Natural killer cell (primary cell): ENCODE measurements at regions not wholly inside any gene's neighbourhood (a gene's known extent, or its start where the extent isn't known, plus 50 kb on each side); places are given as distances from the start of the nearest gene placed in this dataset.

Source experiments
- ATAC-seq, 3 donors: fragments of 150-1000 bp in 2 of 3; fragments of 200-7000 bp in 1 of 3; cut with Tn5 transposase; 1 replicate in 1 of 3; 2 replicates in 2 of 3; pipeline ENCODE4 v1.10.0; 2021; ENCODE audit warnings: mild to moderate bottlenecking in 2 of 3, moderate library complexity in 2 of 3
- DNase-seq, 2 donors: peaks; one replicate each; pipeline versions ENCODE4 v3.0.0 to v3.0.0-alpha.2; 2013 to 2021; ENCODE audit warnings: mixed read lengths in 1 of 2
- H3K27ac ChIP-seq: one replicate; pipeline ENCODE4 v1.5.1; 2013; ENCODE audit warnings: mild to moderate bottlenecking, low read length
- H3K27me3 ChIP-seq: one replicate; pipeline ENCODE4 v1.6.1; 2013; ENCODE audit warnings: low read length; ENCODE audit not compliant: control insufficient read depth, insufficient read depth
- H3K36me3 ChIP-seq: one replicate; pipeline ENCODE4 v1.6.1; 2013; ENCODE audit warnings: low read length; ENCODE audit not compliant: control insufficient read depth, insufficient read depth
- H3K4me1 ChIP-seq: one replicate; pipeline ENCODE4 v1.6.1; 2013; ENCODE audit warnings: low read length; ENCODE audit not compliant: control insufficient read depth, insufficient read depth
- H3K4me3 ChIP-seq: one replicate; pipeline ENCODE4 v1.5.1; 2013; ENCODE audit warnings: low read length
- H3K9me3 ChIP-seq: one replicate; pipeline ENCODE4 v1.6.1; 2013; ENCODE audit warnings: low read length; ENCODE audit not compliant: control insufficient read depth, insufficient read depth
- H3K27ac Mint-ChIP-seq, 2 donors: one replicate each; pipeline ENCODE4 v1.8.0; 2022; ENCODE audit warnings: mild to moderate bottlenecking in 2 of 2, mixed read lengths in 2 of 2, moderate library complexity in 1 of 2
- H3K27me3 Mint-ChIP-seq, 2 donors: one replicate each; pipeline ENCODE4 v1.8.0; 2022; ENCODE audit warnings: low read depth in 2 of 2, mixed read lengths in 2 of 2
- H3K36me3 Mint-ChIP-seq: one replicate; pipeline ENCODE4 v1.8.0; 2022; ENCODE audit warnings: mixed read lengths
- H3K4me1 Mint-ChIP-seq, 2 donors: one replicate each; pipeline ENCODE4 v1.8.0; 2022; ENCODE audit warnings: mixed read lengths in 2 of 2
- H3K4me3 Mint-ChIP-seq: one replicate; pipeline ENCODE4 v1.8.0; 2022; ENCODE audit warnings: mild to moderate bottlenecking, moderate library complexity, mixed read lengths
- H3K9me3 Mint-ChIP-seq, 2 donors: one replicate each; pipeline ENCODE4 v1.8.0; 2022; ENCODE audit warnings: mixed read lengths in 2 of 2
- WGBS: methylation state at CpG from one replicate; pipeline ENCODE4 v1.1.7; 2013; ENCODE audit warnings: missing lambda C conversion rate; ENCODE audit not compliant: insufficient coverage; 5-methylcytosine and 5-hydroxymethylcytosine counted together
- intact Hi-C: fragments of 100-400 bp; cut with micrococcal nuclease; formaldehyde crosslinking; loops from one replicate; pipeline ENCODE4 v1.14.2; 2022
- TF ChIP-seq, protein P1 (sequence below): fragments of 200-600 bp; IDR thresholded peaks from one replicate; pipeline ENCODE4 v1.8.0; 2022; ENCODE audit warnings: antibody characterized with exemption

DNA sequence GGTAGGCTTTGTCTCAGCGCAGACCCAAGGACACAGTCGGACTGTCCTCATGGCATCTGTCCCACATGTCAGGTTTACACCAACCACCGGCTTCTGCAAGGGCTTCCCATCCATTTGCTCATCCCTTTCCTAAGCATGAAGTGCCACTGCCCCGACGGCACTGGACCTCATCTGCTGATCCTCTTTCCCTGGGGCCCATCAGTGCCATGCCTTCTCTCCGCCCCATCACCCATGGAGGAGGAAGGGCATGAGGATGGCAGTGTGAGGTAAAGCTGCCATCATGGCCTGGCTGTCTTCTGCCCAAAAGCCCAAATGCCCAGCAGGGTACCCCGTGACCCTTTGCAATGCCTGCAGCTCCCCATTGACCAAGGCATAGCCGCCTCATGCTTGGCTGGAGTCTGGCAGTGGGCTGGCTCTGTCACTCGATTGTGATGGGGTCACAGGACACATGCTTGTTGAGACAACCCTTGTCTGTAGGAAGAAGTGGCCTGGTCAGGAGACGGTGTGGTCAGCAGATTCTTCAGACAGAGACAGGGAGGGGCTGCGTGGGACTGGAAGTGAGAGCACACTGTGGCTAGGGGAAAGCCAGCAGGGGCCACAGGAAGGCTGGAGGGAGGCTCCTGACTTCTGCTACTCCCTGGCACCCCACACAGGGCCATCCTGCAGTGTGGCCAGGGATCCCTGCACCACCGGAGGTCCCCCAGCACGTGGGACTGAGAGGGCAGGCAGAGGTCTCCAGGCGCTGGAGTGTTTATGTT is 493.7 kb upstream of the HS6ST1 start:
- Mint-ChIP-seq H3K4me1 (no peaks in the 10 kb centered on the region), H3K4me3 (no peak overlapping the region), H3K36me3 (peaks cover 7% of the 10 kb centered on the region), H3K27ac (no peak overlapping the region), H3K9me3 (no peaks in the 10 kb centered on the region), H3K27me3 (peaks cover 0 to 5% of the 10 kb centered on the region in 2 donors)
- DNase-seq, result no peak
- intact Hi-C loops, result no loop called here
- H3K27ac ChIP-seq, result no peak overlapping the region
- ATAC-seq, result no peak
- no peaks in the 10 kb centered on the region for H3K27me3 ChIP-seq
- WGBS, result 86% methylated on average over 14 of the region's 14 CpGs
- H3K4me3 ChIP-seq, result no peak overlapping the region
- H3K4me1 ChIP-seq, result no peaks in the 10 kb centered on the region
- H3K9me3 ChIP-seq, result peaks cover 3% of the 10 kb centered on the region
- TF ChIP-seq, protein P1, sequence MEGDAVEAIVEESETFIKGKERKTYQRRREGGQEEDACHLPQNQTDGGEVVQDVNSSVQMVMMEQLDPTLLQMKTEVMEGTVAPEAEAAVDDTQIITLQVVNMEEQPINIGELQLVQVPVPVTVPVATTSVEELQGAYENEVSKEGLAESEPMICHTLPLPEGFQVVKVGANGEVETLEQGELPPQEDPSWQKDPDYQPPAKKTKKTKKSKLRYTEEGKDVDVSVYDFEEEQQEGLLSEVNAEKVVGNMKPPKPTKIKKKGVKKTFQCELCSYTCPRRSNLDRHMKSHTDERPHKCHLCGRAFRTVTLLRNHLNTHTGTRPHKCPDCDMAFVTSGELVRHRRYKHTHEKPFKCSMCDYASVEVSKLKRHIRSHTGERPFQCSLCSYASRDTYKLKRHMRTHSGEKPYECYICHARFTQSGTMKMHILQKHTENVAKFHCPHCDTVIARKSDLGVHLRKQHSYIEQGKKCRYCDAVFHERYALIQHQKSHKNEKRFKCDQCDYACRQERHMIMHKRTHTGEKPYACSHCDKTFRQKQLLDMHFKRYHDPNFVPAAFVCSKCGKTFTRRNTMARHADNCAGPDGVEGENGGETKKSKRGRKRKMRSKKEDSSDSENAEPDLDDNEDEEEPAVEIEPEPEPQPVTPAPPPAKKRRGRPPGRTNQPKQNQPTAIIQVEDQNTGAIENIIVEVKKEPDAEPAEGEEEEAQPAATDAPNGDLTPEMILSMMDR, result no peak
- H3K36me3 ChIP-seq, result no peaks in the 10 kb centered on the region

DNA sequence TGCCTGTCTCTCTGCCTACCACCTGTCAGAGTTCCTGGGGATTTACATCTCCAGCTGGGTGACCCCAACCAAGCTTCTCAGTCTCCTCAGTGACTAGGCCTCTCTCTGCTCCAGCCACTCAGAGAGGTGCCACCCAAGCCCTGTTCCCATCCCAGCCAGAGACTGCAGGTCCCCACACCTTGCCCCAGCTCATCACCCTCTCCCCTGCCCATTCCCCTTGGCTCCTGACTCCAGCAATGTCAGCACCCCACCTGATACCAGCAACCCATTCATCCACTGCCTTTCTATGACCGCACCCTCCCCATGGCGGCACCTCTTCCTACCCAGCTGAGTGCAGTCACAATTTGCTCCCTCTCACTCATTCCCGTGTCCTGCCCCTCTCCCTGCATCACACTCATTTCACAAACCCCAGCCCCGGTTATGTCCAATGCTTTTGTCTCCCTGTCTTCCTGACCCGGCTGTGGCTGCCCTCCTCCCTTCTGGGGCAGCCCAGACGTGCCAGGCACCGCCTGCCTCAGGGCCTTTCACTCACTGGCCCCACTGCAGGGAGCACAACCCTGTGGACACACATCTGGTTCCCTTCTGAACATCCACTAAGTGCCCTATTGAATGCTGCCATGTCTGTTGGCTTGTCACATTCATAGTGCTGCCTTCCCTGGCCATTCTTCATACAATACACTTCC is 494.8 kb upstream of the HS6ST1 start:
- no peak overlapping the region for H3K27ac ChIP-seq
- no peaks in the 10 kb centered on the region for H3K36me3 ChIP-seq
- no peaks in the 10 kb centered on the region for H3K27me3 ChIP-seq
- H3K4me3 ChIP-seq, result no peak overlapping the region
- no peaks in the 10 kb centered on the region for H3K4me1 ChIP-seq
- DNase-seq (no peak), ATAC-seq (no peak)
- H3K36me3 Mint-ChIP-seq, result peaks cover 7% of the 10 kb centered on the region
- no peak overlapping the region for H3K27ac Mint-ChIP-seq
- 83% methylated on average over 7 of the region's 7 CpGs for WGBS
- peaks cover 3% of the 10 kb centered on the region for H3K9me3 ChIP-seq
- no peaks in the 10 kb centered on the region for H3K4me1 Mint-ChIP-seq
- no peak overlapping the region for H3K4me3 Mint-ChIP-seq
- intact Hi-C loops, result no loop called here
- TF ChIP-seq, protein P1, result no peak
- H3K27me3 Mint-ChIP-seq, result peaks cover 0 to 5% of the 10 kb centered on the region in 2 donors
- H3K9me3 Mint-ChIP-seq, result no peaks in the 10 kb centered on the region

DNA sequence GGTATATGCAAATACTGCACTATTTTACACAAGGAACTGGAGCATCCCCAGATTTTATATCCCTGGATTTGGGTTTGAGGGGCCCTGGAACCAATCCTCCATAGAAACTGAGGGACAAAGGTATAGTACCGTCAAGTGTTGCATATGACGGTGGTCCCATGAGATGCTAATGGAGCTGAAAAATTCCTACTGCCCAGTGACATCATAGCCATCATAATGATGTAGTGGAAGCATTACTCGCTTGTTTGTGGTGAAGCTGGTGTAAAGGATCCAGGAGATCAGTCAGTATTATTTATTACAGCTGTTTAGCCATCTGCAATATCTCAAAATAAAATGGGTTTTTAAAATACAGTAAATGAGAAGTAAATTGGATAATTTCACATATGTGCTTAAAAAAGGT is 496.6 kb upstream of the HS6ST1 start:
- no peaks in the 10 kb centered on the region for H3K4me1 ChIP-seq
- peaks cover 6% of the 10 kb centered on the region for H3K36me3 Mint-ChIP-seq
- no peak overlapping the region for H3K4me3 Mint-ChIP-seq
- no peaks in the 10 kb centered on the region for H3K36me3 ChIP-seq
- no peaks in the 10 kb centered on the region for H3K9me3 Mint-ChIP-seq
- peaks cover 0 to 9% of the 10 kb centered on the region in 2 donors for H3K27me3 Mint-ChIP-seq
- no peak overlapping the region for H3K27ac ChIP-seq
- TF ChIP-seq, protein P1, result no peak
- no peaks in the 10 kb centered on the region for H3K27me3 ChIP-seq
- DNase-seq (no peak), ATAC-seq (no peak)
- no peaks in the 10 kb centered on the region for H3K4me1 Mint-ChIP-seq
- intact Hi-C loops, result no loop called here
- H3K27ac Mint-ChIP-seq, result no peak overlapping the region
- WGBS, result 93% methylated on average over 2 of the region's 3 CpGs
- H3K9me3 ChIP-seq, result no peaks in the 10 kb centered on the region
- H3K4me3 ChIP-seq, result no peak overlapping the region
